Urothelium cell line (cell line): ENCODE measurements at regions not wholly inside any gene's neighbourhood (a gene's known extent, or its start where the extent isn't known, plus 50 kb on each side); places are given as distances from the start of the nearest gene placed in this dataset.
"Not testable (repeated sequence)": the region's sequence is repeated elsewhere in the genome, so short reads cannot be mapped to it uniquely, and the experiment has no call there.

Source experiments
- DNase-seq: peaks from one replicate; pipeline ENCODE4 v3.0.0; 2011; ENCODE audit warnings: low spot score, mixed read lengths
- FAIRE-seq: peaks from 2 replicates; lab custom pipeline; 2011; peaks lifted over from hg19 to GRCh38; lab: Jason Lieb, UNC

GRCh38 chr21:23874271-23874670, 1733.0 kb downstream of the MRPL39 start:
- DNase-seq (no peak), FAIRE-seq (no peak)

GRCh38 chr21:23861911-23862504, 1745.3 kb downstream of the MRPL39 start:
- DNase-seq (no peak), FAIRE-seq (no peak)

- no peak for DNase-seq
- no peak for FAIRE-seq
Observed at GRCh38 chr21:23858878-23859277, 1748.4 kb downstream of the MRPL39 start.

DNA sequence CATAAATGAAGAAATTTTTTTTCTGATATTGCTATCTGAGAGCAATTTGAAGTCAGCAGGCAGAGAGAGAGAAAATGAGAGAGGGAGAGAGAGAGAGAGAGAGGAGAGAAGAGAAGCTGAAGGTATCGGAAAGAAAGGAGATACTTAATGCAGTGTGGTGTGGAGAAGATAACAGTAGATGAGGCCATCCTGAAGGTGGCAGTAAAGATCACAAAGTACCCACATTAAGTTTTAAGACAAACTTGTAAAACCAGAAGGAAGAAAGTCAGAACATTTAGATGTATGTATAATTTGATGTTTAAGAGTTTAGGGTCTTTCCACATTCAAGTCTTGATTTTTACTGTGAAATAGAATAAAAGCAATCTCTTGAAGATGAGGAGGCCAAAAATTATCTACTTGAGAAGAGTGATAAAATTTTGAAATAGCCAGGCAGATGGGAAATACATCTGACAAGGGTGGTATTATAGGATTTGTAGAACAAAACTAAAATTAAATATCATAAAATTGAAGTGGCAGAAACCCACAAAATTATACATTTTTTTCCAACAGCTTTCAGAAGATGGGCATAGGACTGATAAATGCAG, 1753.4 kb downstream of the MRPL39 start:
- no peak for FAIRE-seq
- DNase-seq, result peak; percentile 20

DNA sequence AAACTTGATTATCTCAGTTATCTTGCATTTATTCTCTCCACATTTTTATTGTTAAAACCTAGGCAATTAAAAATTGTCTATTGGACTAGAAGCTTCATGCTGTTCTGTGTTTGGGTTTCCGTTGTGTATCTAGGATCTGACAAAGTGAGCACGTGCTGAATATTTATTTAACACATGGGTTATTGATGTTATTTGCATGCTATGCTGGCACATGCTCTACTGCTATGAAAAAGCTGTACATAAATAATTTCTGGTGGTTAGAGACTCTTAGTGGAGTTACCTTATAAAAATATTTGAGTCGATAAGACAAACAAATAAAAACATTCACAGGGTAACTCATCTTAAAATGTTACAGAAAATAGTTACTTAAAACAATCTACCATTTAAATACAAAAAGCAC, 1769.7 kb downstream of the MRPL39 start:
- DNase-seq, result no peak
- FAIRE-seq, result no peak

- FAIRE-seq (no peak), DNase-seq (no peak)
Observed at GRCh38 chr21:23822760-23823159, 1784.5 kb downstream of the MRPL39 start.

- no peak for FAIRE-seq
- no peak for DNase-seq
Observed at GRCh38 chr21:23817337-23817736, 1789.9 kb downstream of the MRPL39 start.

DNA sequence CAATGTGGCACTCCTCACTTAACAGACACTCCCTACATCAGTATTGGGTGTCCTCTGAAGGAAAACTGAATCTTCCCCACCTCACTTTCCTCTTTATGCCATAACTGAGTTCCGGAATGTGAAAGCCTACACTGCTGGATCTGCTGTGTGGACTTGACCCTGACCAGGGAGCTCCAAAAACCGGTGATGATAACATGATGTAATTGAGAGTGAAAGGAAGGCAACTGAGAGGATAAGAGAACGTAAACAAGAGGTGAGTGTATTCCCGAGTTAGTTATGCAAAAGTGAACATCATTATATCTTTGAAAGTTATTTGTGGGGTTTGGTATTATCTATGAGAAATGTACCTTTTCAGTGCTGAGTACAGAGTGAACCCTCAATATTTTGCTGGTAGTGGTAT, 1794.8 kb downstream of the MRPL39 start:
- DNase-seq (no peak), FAIRE-seq (no peak)

DNA sequence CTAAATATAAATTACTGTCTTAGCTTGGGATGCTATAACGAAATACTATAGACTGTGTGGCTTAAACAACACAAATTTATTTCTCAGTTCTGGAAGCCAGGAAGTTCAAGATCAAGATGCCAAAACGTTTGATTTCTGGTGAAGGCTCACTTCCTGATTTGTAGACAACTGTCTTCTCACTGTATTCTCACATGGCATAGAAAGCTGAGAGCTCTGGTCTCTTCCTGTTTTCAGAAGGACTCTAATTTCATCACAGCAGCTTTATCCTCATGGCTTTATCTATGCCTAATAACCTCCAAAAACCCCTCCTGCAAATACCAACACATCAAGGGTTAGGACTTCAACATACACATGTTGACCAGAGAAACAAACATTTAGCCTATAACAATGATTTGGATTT, 1795.5 kb downstream of the MRPL39 start:
- DNase-seq (no peak), FAIRE-seq (no peak)

GRCh38 chr21:23809573-23809972, 1797.7 kb downstream of the MRPL39 start:
- FAIRE-seq, result no peak
- no peak for DNase-seq

DNA sequence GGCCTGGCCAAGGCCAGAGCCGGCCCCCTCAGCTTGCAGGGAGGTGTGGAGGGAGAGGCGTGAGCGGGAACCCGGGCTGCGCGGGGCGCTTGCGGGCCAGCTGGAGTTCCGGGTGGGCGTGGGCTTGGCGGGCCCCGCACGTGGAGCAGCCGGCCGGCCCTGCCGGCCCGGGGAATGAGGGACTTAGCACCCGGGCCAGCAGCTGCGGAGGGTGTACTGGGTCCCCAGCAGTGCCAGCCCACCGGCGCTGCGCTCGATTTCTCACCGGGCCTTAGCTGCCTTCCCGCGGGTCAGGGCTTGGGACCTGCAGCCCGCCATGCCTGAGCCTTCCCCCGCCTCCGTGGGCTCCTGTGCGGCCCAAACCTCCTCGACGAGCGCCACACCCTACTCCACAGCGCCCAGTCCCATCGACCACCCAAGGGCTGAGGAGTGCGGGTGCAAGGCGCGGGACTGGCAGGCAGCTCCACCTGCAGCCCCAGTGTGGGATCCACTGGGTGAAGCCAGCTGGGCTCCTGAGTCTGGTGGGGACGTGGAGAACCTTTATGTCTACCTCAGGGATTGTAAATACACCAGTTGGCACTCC, 1800.2 kb downstream of the MRPL39 start:
- FAIRE-seq, DNase-seq: not testable (repeated sequence)

DNA sequence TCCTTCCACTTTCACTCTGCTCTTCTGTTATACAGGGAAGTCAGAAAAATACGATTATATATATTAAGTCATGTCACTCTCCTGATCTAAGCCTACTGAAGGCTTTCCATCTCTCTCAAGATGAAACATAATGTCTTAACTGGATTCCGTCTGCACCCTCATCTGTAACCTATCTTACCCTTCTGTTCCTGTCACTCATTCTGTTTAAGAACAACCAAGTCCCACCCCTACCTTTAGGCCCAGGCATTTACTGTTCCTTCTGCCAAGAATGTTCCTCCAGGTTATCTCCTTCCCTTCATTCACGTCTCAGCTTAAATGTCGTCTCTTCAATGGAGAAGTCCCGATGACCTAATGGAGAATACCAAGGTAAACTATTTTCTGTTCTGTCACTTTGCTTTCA, 1802.4 kb downstream of the MRPL39 start:
- no peak for DNase-seq

GRCh38 chr21:23801292-23801691, 1806.0 kb downstream of the MRPL39 start:
- DNase-seq (no peak), FAIRE-seq (no peak)

More for the DNA sequence above, 1802.4 kb downstream of the MRPL39 start:
- no peak for FAIRE-seq

GRCh38 chr21:23799376-23799775, 1807.9 kb downstream of the MRPL39 start:
- DNase-seq, result no peak
- no peak for FAIRE-seq

GRCh38 chr21:23792300-23792699, 1815.0 kb downstream of the MRPL39 start:
- FAIRE-seq, result no peak

GRCh38 chr21:23789864-23790263, 1817.4 kb downstream of the MRPL39 start:
- no peak for FAIRE-seq
- no peak for DNase-seq

More at GRCh38 chr21:23792300-23792699, 1815.0 kb downstream of the MRPL39 start:
- DNase-seq, result no peak

DNA sequence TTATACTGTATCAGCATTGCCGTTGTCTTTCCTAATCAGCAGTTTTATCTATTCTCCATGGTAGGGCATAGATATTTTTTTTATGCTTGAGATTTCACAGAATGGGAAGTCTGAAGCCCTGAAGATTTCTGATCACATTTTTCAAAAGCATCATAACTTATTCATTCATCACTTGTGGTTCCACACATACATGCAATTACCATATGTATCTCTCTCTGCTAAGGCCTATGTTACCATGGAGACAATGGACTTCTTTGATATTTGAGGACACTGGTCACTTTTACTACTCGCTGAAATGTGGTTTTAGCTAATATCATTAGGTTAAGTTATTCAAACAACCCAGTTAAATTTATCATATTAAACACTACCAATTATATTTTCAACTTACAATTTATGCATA, 1827.0 kb downstream of the MRPL39 start:
- FAIRE-seq, result no peak
- DNase-seq, result no peak

GRCh38 chr21:23743821-23744220, 1863.5 kb downstream of the MRPL39 start:
- DNase-seq (no peak), FAIRE-seq (no peak)

DNA sequence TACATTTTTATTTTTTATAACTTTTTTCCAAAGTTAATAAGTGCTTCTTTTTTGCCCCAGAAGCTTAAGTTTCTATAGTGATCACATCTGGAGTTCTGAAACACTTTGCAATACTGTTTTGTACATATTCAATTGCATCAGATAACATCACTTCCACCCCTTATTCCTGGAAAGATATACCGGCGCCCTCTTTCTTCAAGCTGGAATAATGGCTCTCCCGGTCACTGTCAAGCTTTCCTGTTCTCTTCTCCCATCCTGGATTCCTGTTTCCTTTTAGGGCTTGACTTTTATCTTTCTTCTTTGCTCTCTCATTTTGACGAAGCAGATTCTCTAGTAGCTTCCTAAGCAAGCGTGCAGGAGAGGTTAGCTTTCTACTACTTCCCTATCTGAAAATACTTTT, 1866.8 kb downstream of the MRPL39 start:
- DNase-seq, result no peak
- no peak for FAIRE-seq

DNA sequence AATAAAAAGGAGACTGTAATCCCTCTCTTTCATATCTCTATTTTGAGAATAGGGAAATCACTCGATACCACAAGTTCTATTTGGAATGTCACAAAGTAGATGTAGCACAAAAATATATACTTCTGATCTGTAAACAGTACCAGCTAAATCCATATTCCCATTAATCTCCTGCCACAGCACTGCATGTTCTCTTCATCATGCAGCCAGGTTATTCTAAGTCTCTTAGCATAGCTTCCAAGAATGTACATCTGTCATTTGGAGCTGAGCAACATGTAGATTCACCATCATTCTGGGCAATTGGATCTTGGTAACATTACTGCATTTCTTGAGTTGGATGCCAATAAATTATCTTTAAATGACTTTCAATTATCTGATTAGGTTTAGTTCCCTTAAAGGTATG, 1874.5 kb downstream of the MRPL39 start:
- FAIRE-seq (no peak), DNase-seq (no peak)

DNA sequence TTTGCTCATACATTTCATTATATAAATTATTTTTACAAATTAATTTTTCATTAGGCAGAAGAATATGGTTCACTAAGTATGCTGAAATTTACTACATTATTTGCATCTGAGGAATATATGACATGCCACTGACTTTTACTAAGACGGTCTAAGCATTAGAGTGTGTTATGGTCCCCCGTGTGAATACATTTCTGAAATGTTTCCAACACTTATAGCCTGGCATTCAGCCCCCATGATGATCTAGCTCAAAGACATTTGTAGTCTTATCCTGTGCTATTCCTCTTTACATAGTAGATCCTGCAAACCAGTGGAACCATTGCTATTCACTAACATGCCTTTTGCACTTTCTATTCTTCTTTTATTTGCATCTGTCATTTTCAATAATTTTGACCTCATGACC, 1878.0 kb downstream of the MRPL39 start:
- no peak for FAIRE-seq

DNA sequence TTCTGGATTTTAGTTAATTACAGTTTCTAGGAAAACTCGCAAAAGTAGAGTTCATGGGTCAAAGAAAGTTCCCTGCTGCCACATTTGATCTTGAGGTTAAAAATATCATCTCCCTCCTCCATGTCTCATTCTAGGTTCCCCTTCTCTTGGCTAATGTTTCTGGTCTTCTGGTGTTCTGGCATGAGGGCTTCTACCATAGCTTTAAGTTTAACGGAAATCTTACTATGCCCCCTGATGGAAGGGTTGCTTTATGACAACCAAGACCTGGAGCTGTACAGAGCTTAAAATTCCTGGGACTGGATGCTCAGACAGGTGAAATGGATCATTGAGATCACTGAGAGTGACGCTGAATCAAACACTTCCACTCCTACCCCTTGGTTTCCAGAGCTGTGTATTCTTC, 1881.7 kb downstream of the MRPL39 start:
- FAIRE-seq (no peak), DNase-seq (no peak)

More for the DNA sequence above, 1878.0 kb downstream of the MRPL39 start:
- no peak for DNase-seq
